BE2C (cell line): ENCODE measurements at regions not wholly inside any gene's neighbourhood (a gene's known extent, or its start where the extent isn't known, plus 50 kb on each side); places are given as distances from the start of the nearest gene placed in this dataset.
A peak's percentile ranks its signal among the peaks of the same experiment; 100 is the strongest.

ENCODE experiments used
- DNase-seq: peaks from one replicate; pipeline ENCODE4 v3.0.0-alpha.2; 2020
- H3K27me3 ChIP-seq: fragments of 250-450 bp; sonication (Bioruptor Pico); 2 replicates; pipeline ENCODE4 v1.5.1; 2020; ENCODE audit warnings: mild to moderate bottlenecking
- H3K36me3 ChIP-seq: fragments of 250-450 bp; sonication (Bioruptor Pico); 2 replicates; pipeline ENCODE4 v1.5.1; 2020; ENCODE audit warnings: mild to moderate bottlenecking
- H3K4me1 ChIP-seq: fragments of 250-450 bp; sonication (Bioruptor Pico); 2 replicates; pipeline ENCODE4 v1.5.1; 2020
- H3K4me3 ChIP-seq: 2 replicates; pipeline ENCODE4 v1.5.1; 2011; ENCODE audit warnings: low read depth, low read length
- H3K9me3 ChIP-seq: fragments of 250-450 bp; sonication (Bioruptor Pico); 2 replicates; pipeline ENCODE4 v1.5.1; 2020
- CTCF ChIP-seq: IDR thresholded peaks from 2 replicates; pipeline ENCODE4 v1.5.1; 2012; ENCODE audit warnings: mild to moderate bottlenecking, low read depth, low read length

GRCh38 chr16:87190288-87191230 is 126.6 kb downstream of the C16orf95 start:
- Histone ChIP-seq H3K4me1 (no peaks in the 10 kb centered on the region), H3K27me3 (0 out of 2 replicates have a peak, but pooled peaks cover 8% of the 10 kb centered on the region)

GRCh38 chr16:87192452-87193073 is 124.6 kb downstream of the C16orf95 start:
- Histone ChIP-seq H3K27me3 (0 out of 2 replicates have a peak, but pooled peaks cover 8% of the 10 kb centered on the region), H3K4me1 (no peaks in the 10 kb centered on the region), H3K4me3 (no peak overlapping the region), H3K9me3 (no peaks in the 10 kb centered on the region; the same call in 1 of the 2 replicates), H3K36me3 (no peaks in the 10 kb centered on the region)
- no peak for DNase-seq
- TF ChIP-seq CTCF: no peak

More at GRCh38 chr16:87190288-87191230, 126.6 kb downstream of the C16orf95 start:
- Histone ChIP-seq H3K36me3 (no peaks in the 10 kb centered on the region), H3K9me3 (no peaks in the 10 kb centered on the region; the same call in 1 of the 2 replicates), H3K4me3 (no peak overlapping the region)
- no peak for DNase-seq
- TF ChIP-seq CTCF: peak; percentile 20; the same call in 1 of the 2 replicates

DNA sequence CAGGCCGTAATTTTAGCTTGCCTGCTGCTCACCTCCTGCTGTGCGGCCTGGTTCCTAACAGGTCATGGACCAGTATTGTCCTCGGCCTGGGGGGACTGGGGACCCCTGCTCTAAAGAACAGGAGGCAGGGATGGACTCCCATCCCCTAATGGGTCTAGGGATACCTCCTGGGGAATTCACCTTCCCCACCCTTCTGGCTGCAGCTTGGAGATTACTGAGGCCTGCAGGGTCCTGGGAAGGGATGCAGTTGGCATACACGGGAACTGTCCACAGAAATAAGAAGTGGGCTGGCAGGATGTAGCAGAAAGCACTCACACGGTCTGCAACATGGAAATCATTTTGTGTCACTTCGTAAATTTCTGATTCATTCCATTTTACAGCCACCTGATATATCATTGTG is 123.0 kb downstream of the C16orf95 start:
- Histone ChIP-seq H3K36me3 (no peaks in the 10 kb centered on the region), H3K4me1 (no peaks in the 10 kb centered on the region), H3K27me3 (0 out of 2 replicates have a peak, but pooled peaks cover 8% of the 10 kb centered on the region), H3K4me3 (no peak overlapping the region), H3K9me3 (no peaks in the 10 kb centered on the region)
- no peak for TF ChIP-seq CTCF
- DNase-seq: no peak

- no peak for DNase-seq
- 0 out of 2 replicates have a peak, but pooled peaks cover 8% of the 10 kb centered on the region for H3K27me3 ChIP-seq
- no peaks in the 10 kb centered on the region for H3K36me3 ChIP-seq
- H3K9me3 ChIP-seq: no peaks in the 10 kb centered on the region
- no peak overlapping the region for H3K4me3 ChIP-seq
- no peak for TF ChIP-seq CTCF
- no peaks in the 10 kb centered on the region for H3K4me1 ChIP-seq
Measured at GRCh38 chr16:87195161-87195560, 122.0 kb downstream of the C16orf95 start.

GRCh38 chr16:87196231-87196630 is 121.0 kb downstream of the C16orf95 start:
- H3K36me3 ChIP-seq: no peaks in the 10 kb centered on the region
- H3K4me3 ChIP-seq: no peak overlapping the region
- H3K9me3 ChIP-seq: no peaks in the 10 kb centered on the region
- H3K27me3 ChIP-seq: 0 out of 2 replicates have a peak, but pooled peaks cover 8% of the 10 kb centered on the region
- no peaks in the 10 kb centered on the region for H3K4me1 ChIP-seq
- TF ChIP-seq CTCF: no peak
- DNase-seq: no peak
